GM23338 (cell line): ENCODE measurements at regions not wholly inside any gene's neighbourhood (a gene's known extent, or its start where the extent isn't known, plus 50 kb on each side); places are given as distances from the start of the nearest gene placed in this dataset.
A peak's percentile ranks its signal among the peaks of the same experiment; 100 is the strongest.

ENCODE experiments used
- ATAC-seq: fragments of 200-7000 bp; cut with Tn5 transposase; 3 replicates; pipeline ENCODE4 v1.9.1; 2020
- DNase-seq: peaks from one replicate; pipeline ENCODE4 v3.0.0-alpha.2; 2015; ENCODE audit warnings: low spot score
- H2AFZ ChIP-seq: fragments of 200-600 bp; sonication (generic); 2 replicates; pipeline ENCODE4 v1.8.0; 2016; ENCODE audit warnings: antibody characterized with exemption, mild to moderate bottlenecking, moderate library complexity
- H3F3A ChIP-seq: fragments of 200-600 bp; sonication (generic); replicated peaks from 2 replicates; pipeline ENCODE4 v1.8.0; 2017; ENCODE audit warnings: antibody characterized with exemption, mixed run types, low read depth
- H3K27ac ChIP-seq: fragments of 200-600 bp; sonication (generic); 2 replicates; pipeline ENCODE4 v1.6.1; 2016; ENCODE audit warnings: low read depth
- H3K27me3 ChIP-seq: fragments of 200-600 bp; sonication (generic); 2 replicates; pipeline ENCODE4 v1.8.0; 2016; ENCODE audit warnings: mild to moderate bottlenecking, mixed run types, moderate library complexity; ENCODE audit not compliant: insufficient read depth
- H3K36me3 ChIP-seq: fragments of 200-600 bp; sonication (generic); 2 replicates; pipeline ENCODE4 v1.8.0; 2016; ENCODE audit warnings: mild to moderate bottlenecking; ENCODE audit not compliant: insufficient read depth
- H3K4me1 ChIP-seq: fragments of 200-600 bp; sonication (generic); 2 replicates; pipeline ENCODE4 v1.8.0; 2016; ENCODE audit warnings: mild to moderate bottlenecking, moderate library complexity; ENCODE audit not compliant: insufficient read depth
- H3K4me2 ChIP-seq: fragments of 200-600 bp; sonication (generic); 2 replicates; pipeline ENCODE4 v1.7.1; 2017; ENCODE audit warnings: mixed run types
- H3K4me3 ChIP-seq: fragments of 200-600 bp; sonication (generic); 2 replicates; pipeline ENCODE4 v1.6.1; 2016; ENCODE audit warnings: mixed run types
- H3K79me2 ChIP-seq: fragments of 200-600 bp; sonication (generic); replicated peaks from 2 replicates; pipeline ENCODE4 v1.8.0; 2017; ENCODE audit warnings: mild to moderate bottlenecking; ENCODE audit not compliant: insufficient read depth
- H3K9me2 ChIP-seq: fragments of 200-600 bp; sonication (generic); 2 replicates; pipeline ENCODE4 v1.8.0; 2017; ENCODE audit not compliant: insufficient read depth
- H4K20me1 ChIP-seq: fragments of 200-600 bp; sonication (generic); replicated peaks from 2 replicates; pipeline ENCODE4 v1.8.0; 2017; ENCODE audit warnings: mild to moderate bottlenecking; ENCODE audit not compliant: insufficient read depth
- H3K27ac Mint-ChIP-seq: 2 replicates; pipeline ENCODE4 v1.8.0; 2020; ENCODE audit warnings: inconsistent platforms, mild to moderate bottlenecking, moderate library complexity, mixed read lengths
- H3K27me3 Mint-ChIP-seq: 3 replicates; pipeline ENCODE4 v1.8.0; 2022; ENCODE audit warnings: low read depth, mild to moderate bottlenecking, moderate library complexity, mixed read lengths, inconsistent platforms; ENCODE audit not compliant: insufficient read depth, poor library complexity
- H3K36me3 Mint-ChIP-seq: 3 replicates; pipeline ENCODE4 v1.8.0; 2021; ENCODE audit warnings: low read depth, mild to moderate bottlenecking, inconsistent platforms, moderate library complexity, mixed read lengths
- H3K4me1 Mint-ChIP-seq: 3 replicates; pipeline ENCODE4 v1.8.0; 2020; ENCODE audit warnings: mild to moderate bottlenecking, inconsistent platforms, mixed read lengths
- H3K4me3 Mint-ChIP-seq: 3 replicates; pipeline ENCODE4 v1.8.0; 2021; ENCODE audit warnings: moderate library complexity, mild to moderate bottlenecking, inconsistent platforms, mixed read lengths
- H3K9me3 Mint-ChIP-seq: 3 replicates; pipeline ENCODE4 v1.8.0; 2020; ENCODE audit warnings: moderate library complexity, mild to moderate bottlenecking, inconsistent platforms, mixed read lengths
- CTCF ChIP-seq, 2 experiments: fragments of 200-600 bp in 1 of 2; sonication (generic) in 1 of 2; conservative IDR thresholded peaks; 2 replicates each; pipeline versions ENCODE4 v1.5.1 to v1.6.1; 2016 to 2017; ENCODE audit warnings: antibody characterized with exemption in 2 of 2, low read depth in 2 of 2, mild to moderate bottlenecking in 2 of 2, moderate library complexity in 1 of 2
- ETS1 ChIP-seq: IDR thresholded peaks from 2 replicates; pipeline ENCODE4 v1.6.1; 2016; ENCODE audit warnings: antibody characterized with exemption
- EZH2 ChIP-seq: fragments of 200-600 bp; sonication (generic); IDR thresholded peaks from one replicate; pipeline ENCODE4 v1.8.0; 2017; ENCODE audit warnings: antibody characterized with exemption, mild to moderate bottlenecking, low read depth; ENCODE audit not compliant: unreplicated experiment
- JUNB ChIP-seq: IDR thresholded peaks from one replicate; pipeline ENCODE4 v1.6.1; 2016; ENCODE audit warnings: antibody characterized with exemption; ENCODE audit not compliant: unreplicated experiment
- NANOG ChIP-seq: IDR thresholded peaks from 2 replicates; pipeline ENCODE4 v1.6.1; 2016; ENCODE audit warnings: antibody characterized with exemption, borderline replicate concordance
- POLR2AphosphoS5 ChIP-seq: IDR thresholded peaks from 2 replicates; pipeline ENCODE4 v1.6.1; 2016; ENCODE audit warnings: antibody characterized with exemption, low read depth
- REST ChIP-seq: IDR thresholded peaks from one replicate; pipeline ENCODE4 v1.6.1; 2018; ENCODE audit warnings: antibody characterized with exemption; ENCODE audit not compliant: unreplicated experiment
- ZNF114 ChIP-seq: fragments of 250-450 bp; sonication (Bioruptor Pico); IDR thresholded peaks from 2 replicates; pipeline ENCODE4 v1.5.0; 2020; ENCODE audit warnings: mild to moderate bottlenecking, moderate library complexity

- TF ChIP-seq CTCF (conservative IDR thresholded peaks at IDR 0.05; ENCODE audit: low read depth in 2 of 2) (no peak), POLR2AphosphoS5 (no peak), ZNF114 (CRISPR knock-in tag) (no peak), REST (no peak), NANOG (no peak), JUNB (no peak)
These were observed 261.6 kb upstream of the TBX18 start (continued) for GRCh38 chr6:85026021-85026420.

GRCh38 chr6:85023721-85024120, 259.3 kb upstream of the TBX18 start:
- Mint-ChIP-seq H3K27me3 (peaks cover 2% of the 10 kb centered on the region), H3K9me3 (peaks cover 3% of the 10 kb centered on the region; the same call in 1 of the 3 replicates), H3K4me1 (peaks cover 10% of the 10 kb centered on the region; the same call in 2 of the 3 replicates), H3K27ac (no peak overlapping the region), H3K4me3 (no peak overlapping the region), H3K36me3 (peaks cover 6% of the 10 kb centered on the region; the same call in 1 of the 3 replicates)
- Histone ChIP-seq H3K79me2 (no peaks in the 10 kb centered on the region), H3K9me2 (0 out of 2 replicates have a peak, but pooled peaks cover 4% of the 10 kb centered on the region), H3K27me3 (no peaks in the 10 kb centered on the region), H2AFZ (peak overlapping the region; percentile 75), H3K4me2 (no peak overlapping the region), H3F3A (no peaks in the 10 kb centered on the region), H3K4me1 (peaks cover 4% of the 10 kb centered on the region; the same call in 1 of the 2 replicates), H3K27ac (no peak overlapping the region), H4K20me1 (no peaks in the 10 kb centered on the region), H3K36me3 (no peaks in the 10 kb centered on the region), H3K4me3 (no peak overlapping the region)
- no peak for TF ChIP-seq EZH2
- no peak for TF ChIP-seq JUNB
- TF ChIP-seq ETS1 = no peak
- no peak for TF ChIP-seq NANOG
- DNase-seq = no peak
- no peak for ATAC-seq
